ENCODE measurements at regions not wholly inside any gene's neighbourhood (a gene's known extent, or its start where the extent isn't known, plus 50 kb on each side); places are given as distances from the start of the nearest gene placed in this dataset.
"Not testable (repeated sequence)": the region's sequence is repeated elsewhere in the genome, so short reads cannot be mapped to it uniquely, and the experiment has no call there.

DNA sequence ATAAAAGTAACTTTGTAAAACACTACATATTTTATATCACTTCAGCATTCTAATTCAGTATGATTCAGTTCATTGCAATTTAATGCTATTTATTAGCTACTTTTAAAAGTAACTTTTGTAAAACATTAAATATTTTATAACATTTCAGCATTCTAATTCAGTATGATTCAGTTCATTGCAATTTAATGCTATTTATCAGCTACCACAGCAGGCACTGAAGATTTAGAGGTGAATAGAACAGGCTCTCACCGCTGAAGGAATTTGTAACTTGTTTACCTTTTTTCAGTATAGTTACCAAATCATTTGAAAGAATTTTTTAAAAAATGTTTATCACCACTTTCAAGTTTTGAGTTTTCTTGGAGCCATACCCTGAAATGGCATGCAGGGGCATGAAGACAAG is 266.4 kb upstream of the DAB2 start:
- H3K4me3 ChIP-seq (ENCODE audit: low read depth, low read length): no peak overlapping the region
- DNase-seq (ENCODE audit: low read depth, low spot score): no peak
- in situ Hi-C loops (cut with HindIII; ENCODE audit: low sequenced_read_pairs): no loop called here
- no peak for TF ChIP-seq CTCF (IDR thresholded peaks at IDR 0.05; ENCODE audit: low read depth, low read length)

DNA sequence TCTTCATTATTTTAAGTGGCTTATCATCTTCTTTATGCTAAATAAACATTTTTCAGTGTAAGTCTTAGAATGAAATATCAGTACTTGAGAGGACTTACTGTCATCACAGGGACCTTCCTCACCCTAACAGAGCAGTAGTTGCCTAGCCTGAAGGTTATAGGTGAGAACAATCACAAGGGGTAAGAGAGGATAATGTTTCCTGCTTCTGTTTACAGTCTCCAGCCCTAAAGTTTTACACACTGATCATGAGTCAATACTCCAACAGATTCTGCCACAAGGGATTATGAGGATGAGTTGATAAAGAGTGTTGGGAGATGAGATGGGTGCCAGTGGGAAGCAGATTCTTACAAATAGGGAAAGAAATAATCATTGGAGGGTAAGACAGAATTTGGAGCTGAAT is 265.1 kb upstream of the DAB2 start:
- no peak for TF ChIP-seq CTCF (IDR thresholded peaks at IDR 0.05; ENCODE audit: low read depth, low read length)
- in situ Hi-C loops (cut with HindIII; ENCODE audit: low sequenced_read_pairs): no loop called here
- no peak for DNase-seq (ENCODE audit: low read depth, low spot score)
- H3K4me3 ChIP-seq (ENCODE audit: low read depth, low read length): no peak overlapping the region

DNA sequence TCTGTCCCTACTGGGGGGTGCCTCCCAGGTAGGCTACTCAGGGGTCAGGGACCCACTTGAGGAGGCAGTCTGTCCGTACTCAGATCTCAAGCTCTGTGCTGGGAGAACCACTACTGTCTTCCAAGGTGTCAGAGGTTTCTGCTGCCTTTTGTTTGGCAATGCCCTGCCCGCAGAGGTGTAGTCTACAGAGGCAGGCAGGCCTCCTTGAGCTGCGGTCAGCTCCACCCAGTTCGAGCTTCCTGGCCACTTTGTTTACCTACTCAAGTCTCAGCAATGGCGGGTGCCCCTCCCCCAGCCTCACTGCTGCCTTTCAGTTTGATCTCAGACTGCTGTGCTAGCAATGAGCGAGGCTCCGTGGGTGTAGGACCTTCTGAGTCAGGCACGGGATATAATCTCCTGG is 263.1 kb upstream of the DAB2 start:
- in situ Hi-C loops (cut with HindIII; ENCODE audit: low sequenced_read_pairs); H3K4me3 ChIP-seq (ENCODE audit: low read depth, low read length); DNase-seq (ENCODE audit: low read depth, low spot score): not testable (repeated sequence)

DNA sequence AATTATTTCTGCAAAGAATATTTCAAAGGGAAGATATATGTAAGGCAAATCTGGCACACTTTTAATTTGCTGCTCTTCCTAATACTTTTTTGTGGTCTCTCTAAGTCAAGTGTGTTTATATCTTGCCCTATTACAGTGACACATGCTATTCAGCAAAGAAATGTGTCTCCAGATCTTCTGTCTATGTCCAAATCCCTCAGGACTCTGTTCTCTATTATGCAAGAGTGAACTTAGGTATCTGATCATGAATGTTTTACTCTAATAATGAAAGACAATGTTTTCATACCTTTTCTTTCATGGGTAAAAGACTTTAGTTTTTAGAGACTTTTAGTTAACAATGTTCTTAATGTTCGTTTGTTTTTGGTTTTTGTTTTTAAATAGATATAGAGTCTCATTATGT is 255.4 kb upstream of the DAB2 start:
- H3K4me3 ChIP-seq (ENCODE audit: low read depth, low read length): no peak overlapping the region
- no peak for TF ChIP-seq CTCF (IDR thresholded peaks at IDR 0.05; ENCODE audit: low read depth, low read length)
- no peak for DNase-seq (ENCODE audit: low read depth, low spot score)
- in situ Hi-C loops (cut with HindIII; ENCODE audit: low sequenced_read_pairs): no loop called here

- in situ Hi-C loops (cut with HindIII; ENCODE audit: low sequenced_read_pairs): no loop called here
- no peak for DNase-seq (ENCODE audit: low read depth, low spot score)
Observed at GRCh38 chr5:39678534-39678933, 253.8 kb upstream of the DAB2 start.

DNA sequence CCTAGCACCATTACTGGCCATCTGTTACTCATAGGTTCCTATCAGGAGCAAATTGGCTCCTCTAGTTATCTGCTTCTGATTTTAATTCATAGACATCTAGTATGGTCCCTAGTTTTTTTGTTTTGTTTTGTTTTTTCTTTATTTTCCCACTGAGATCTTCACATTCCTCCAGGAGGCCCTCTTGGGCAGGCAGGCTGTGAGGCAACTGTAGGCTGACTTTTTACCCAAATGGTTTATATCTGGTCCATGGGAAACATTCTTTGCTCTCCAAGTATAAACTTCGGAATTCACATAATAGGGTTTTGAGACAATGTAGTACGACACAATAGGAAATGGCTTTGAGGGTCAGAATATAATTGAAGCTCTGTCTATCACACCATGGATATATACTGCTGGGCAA is 250.9 kb upstream of the DAB2 start:
- TF ChIP-seq CTCF (IDR thresholded peaks at IDR 0.05; ENCODE audit: low read depth, low read length): no peak
- in situ Hi-C loops (cut with HindIII; ENCODE audit: low sequenced_read_pairs): no loop called here
- no peak overlapping the region for H3K4me3 ChIP-seq (ENCODE audit: low read depth, low read length)
- no peak for DNase-seq (ENCODE audit: low read depth, low spot score)

More at GRCh38 chr5:39678534-39678933, 253.8 kb upstream of the DAB2 start:
- H3K4me3 ChIP-seq (ENCODE audit: low read depth, low read length): no peak overlapping the region
- TF ChIP-seq CTCF (IDR thresholded peaks at IDR 0.05; ENCODE audit: low read depth, low read length): no peak

- DNase-seq (ENCODE audit: low read depth, low spot score): no peak
- no peak for TF ChIP-seq CTCF (IDR thresholded peaks at IDR 0.05; ENCODE audit: low read depth, low read length)
- in situ Hi-C loops (cut with HindIII; ENCODE audit: low sequenced_read_pairs): no loop called here
- H3K4me3 ChIP-seq (ENCODE audit: low read depth, low read length): no peak overlapping the region
Observed at GRCh38 chr5:39674209-39675082, 249.7 kb upstream of the DAB2 start.
